Kidney (tissue), 13 donors: ENCODE measurements at regions not wholly inside any gene's neighbourhood (a gene's known extent, or its start where the extent isn't known, plus 50 kb on each side); places are given as distances from the start of the nearest gene placed in this dataset.
A peak's percentile ranks its signal among the peaks of the same experiment; 100 is the strongest.
"Not testable (repeated sequence)": the region's sequence is repeated elsewhere in the genome, so short reads cannot be mapped to it uniquely, and the experiment has no call there.

Experiments used
- DNase-seq, 5 donors: peaks; one replicate each; pipeline ENCODE4 v3.0.0-alpha.2; 2013 to 2020
- FAIRE-seq: peaks from 2 replicates; lab custom pipeline; 2012; peaks lifted over from hg19 to GRCh38; lab: Jason Lieb, UNC
- H3K27ac ChIP-seq, 2 donors: one replicate each; pipeline ENCODE4 v1.7.0; 2013; ENCODE audit warnings: low read depth in 2 of 2, low read length in 2 of 2, inconsistent platforms in 1 of 2
- H3K27me3 ChIP-seq: one replicate; pipeline ENCODE4 v1.7.1; 2013; ENCODE audit warnings: low read length, inconsistent platforms; ENCODE audit not compliant: control insufficient read depth, insufficient read depth
- H3K36me3 ChIP-seq, 3 donors: one replicate each; pipeline versions ENCODE4 v1.7.0 to v1.7.1; 2013; ENCODE audit warnings: low read length in 3 of 3, control low read depth in 1 of 3, inconsistent platforms in 1 of 3; ENCODE audit not compliant: insufficient read depth in 3 of 3, control insufficient read depth in 2 of 3
- H3K4me1 ChIP-seq, 3 donors: one replicate each; pipeline versions ENCODE4 v1.7.0 to v1.7.1; 2013; ENCODE audit warnings: low read length in 3 of 3, inconsistent platforms in 1 of 3, low read depth in 1 of 3; ENCODE audit not compliant: control insufficient read depth in 2 of 3, insufficient read depth in 2 of 3
- H3K4me3 ChIP-seq, 3 donors: one replicate each; pipeline versions ENCODE4 v1.7.0 to v1.8.1; 2013; ENCODE audit warnings: low read length in 3 of 3, control low read depth in 1 of 3, inconsistent platforms in 1 of 3
- H3K9ac ChIP-seq, 3 donors: one replicate each; pipeline versions ENCODE4 v1.7.0 to v1.7.1; 2013; ENCODE audit warnings: low read length in 3 of 3, control low read depth in 1 of 3, inconsistent platforms in 1 of 3
- H3K9me3 ChIP-seq, 3 donors: one replicate each; pipeline versions ENCODE4 v1.7.0 to v1.7.1; 2013; ENCODE audit warnings: low read length in 3 of 3, control low read depth in 1 of 3, inconsistent platforms in 1 of 3; ENCODE audit not compliant: control insufficient read depth in 2 of 3, insufficient read depth in 1 of 3
- CTCF ChIP-seq: IDR thresholded peaks from 3 replicates; pipeline ENCODE4 v1.5.1; 2012; ENCODE audit warnings: mild to moderate bottlenecking, moderate library complexity, borderline replicate concordance; ENCODE audit not compliant: insufficient read depth; ENCODE audit errors: extremely low read depth
- intact Hi-C: fragments of 100-400 bp; cut with DNase I; formaldehyde crosslinking; loops from one replicate; pipeline ENCODE4 v1.11.1; 2022
- donor health status: control.
- donor health status: control.
- donor health status: control.
- donor health status: control.
- donor health status: control.
- donor health status: DM: yes; HTN: yes; CAD: no.
- donor health status: Normal renal cell carcinoma (clear cell type).

- Histone ChIP-seq H3K4me3 (no peak overlapping the region), H3K27me3 (no peaks in the 10 kb centered on the region), H3K4me1 (no peaks in the 10 kb centered on the region), H3K27ac (no peak overlapping the region), H3K9me3 (no peaks in the 10 kb centered on the region), H3K9ac (no peak overlapping the region), H3K36me3 (no peaks in the 10 kb centered on the region)
- TF ChIP-seq CTCF, result peak; percentile 91
- intact Hi-C loops, result loop anchor here (10.0 kb wide), 1 partner anchor 734 kb away; no protein-coding TSS in a partner anchor
- DNase-seq (peak in 2 of 5 donors; percentile 56 to 69), FAIRE-seq (no peak)
Measured at GRCh38 chr7:112550468-112551060, 69.8 kb downstream of the LSMEM1 start.

- not testable (repeated sequence) for FAIRE-seq, DNase-seq, H3K27me3 ChIP-seq, H3K27ac ChIP-seq, H3K4me3 ChIP-seq, H3K36me3 ChIP-seq, H3K9ac ChIP-seq, H3K4me1 ChIP-seq, H3K9me3 ChIP-seq
- intact Hi-C loops, result loop anchor here (10.0 kb wide), 1 partner anchor 733 kb away; no protein-coding TSS in a partner anchor
Measured at GRCh38 chr7:112551521-112551920, 70.7 kb downstream of the LSMEM1 start.

- intact Hi-C loops, result loop anchor here (10.0 kb wide), 1 partner anchor 730 kb away; no protein-coding TSS in a partner anchor
- Histone ChIP-seq H3K27me3 (no peaks in the 10 kb centered on the region), H3K27ac (no peak overlapping the region), H3K4me1 (no peaks in the 10 kb centered on the region), H3K36me3 (no peaks in the 10 kb centered on the region), H3K9me3 (no peaks in the 10 kb centered on the region), H3K4me3 (no peak overlapping the region), H3K9ac (no peak overlapping the region)
- no peak for FAIRE-seq
- DNase-seq, result no peak
- TF ChIP-seq CTCF, result no peak
Measured at GRCh38 chr7:112554591-112554990, 73.8 kb downstream of the LSMEM1 start.

- H3K4me1 ChIP-seq, result no peaks in the 10 kb centered on the region
- H3K9ac ChIP-seq, result no peak overlapping the region
- H3K36me3 ChIP-seq, result no peaks in the 10 kb centered on the region
- DNase-seq, result no peak
- no peak for FAIRE-seq
- no peaks in the 10 kb centered on the region for H3K27me3 ChIP-seq
- no peak overlapping the region for H3K27ac ChIP-seq
- intact Hi-C loops, result loop anchor here (10.0 kb wide), 1 partner anchor 728 kb away; no protein-coding TSS in a partner anchor
- no peak overlapping the region for H3K4me3 ChIP-seq
- no peak for TF ChIP-seq CTCF
- no peaks in the 10 kb centered on the region for H3K9me3 ChIP-seq
Measured at GRCh38 chr7:112556633-112557032, 75.8 kb downstream of the LSMEM1 start.
